Testis (tissue), 2 donors: ENCODE measurements at regions not wholly inside any gene's neighbourhood (a gene's known extent, or its start where the extent isn't known, plus 50 kb on each side); places are given as distances from the start of the nearest gene placed in this dataset.

Source experiments
- CTCF ChIP-seq, 3 experiments: fragments of 450-650 bp in 2 of 3; fragments of 200-600 bp in 1 of 3; sonication (generic) in 1 of 3; IDR thresholded peaks; one replicate each; pipeline ENCODE4 v1.5.1; 2016 to 2019; ENCODE audit warnings: antibody characterized with exemption in 3 of 3, mild to moderate bottlenecking in 2 of 3, moderate library complexity in 1 of 3
- POLR2A ChIP-seq: fragments of 450-650 bp; IDR thresholded peaks from one replicate; pipeline ENCODE4 v1.6.1; 2017; ENCODE audit warnings: antibody characterized with exemption, mild to moderate bottlenecking, moderate library complexity

- TF ChIP-seq CTCF (IDR thresholded peaks at IDR 0.05) (no peak), POLR2A (no peak)
Measured at GRCh38 chr11:127274328-127274676, 273.7 kb upstream of the KIRREL3 start.
